RWPE1 (cell line): ENCODE measurements at regions not wholly inside any gene's neighbourhood (a gene's known extent, or its start where the extent isn't known, plus 50 kb on each side); places are given as distances from the start of the nearest gene placed in this dataset.
"Not testable (repeated sequence)": the region's sequence is repeated elsewhere in the genome, so short reads cannot be mapped to it uniquely, and the experiment has no call there.

Experiments used
- CTCF ChIA-PET: fragments of 350-600 bp; sonication (Branson Sonifier 250); formaldehyde crosslinking; extraction: SDS; loops from one replicate; lab custom pipeline; 2021; lab: Yijun Ruan, JAX
- POLR2A ChIA-PET: fragments of 400-600 bp; formaldehyde crosslinking; extraction: SDS; loops from one replicate; lab custom pipeline; 2020; ENCODE audit warnings: antibody characterized with exemption; ENCODE audit not compliant: low non-redundant PET; lab: Yijun Ruan, JAX
- DNase-seq: peaks from one replicate; pipeline ENCODE4 v3.0.0; 2012; ENCODE audit warnings: low spot score
- H3K27ac ChIP-seq: fragments of 450-650 bp; 2 replicates; pipeline ENCODE4 v1.5.1; 2017
- CTCF ChIP-seq: fragments of 450-650 bp; conservative IDR thresholded peaks from 2 replicates; pipeline ENCODE4 v1.5.1; 2017; ENCODE audit warnings: low read depth, mild to moderate bottlenecking

GRCh38 chr16:52298769-52299168, 248.2 kb downstream of the TOX3 start:
- ChIA-PET CTCF (no interaction called here), POLR2A (no interaction called here)
- no peak for DNase-seq
- TF ChIP-seq CTCF = no peak
- H3K27ac ChIP-seq = no peak overlapping the region

GRCh38 chr16:52296706-52297315, 250.1 kb downstream of the TOX3 start:
- H3K27ac ChIP-seq, DNase-seq, POLR2A ChIA-PET, CTCF ChIA-PET: not testable (repeated sequence)

GRCh38 chr16:52296076-52296475, 250.9 kb downstream of the TOX3 start:
- no peak for TF ChIP-seq CTCF
- ChIA-PET CTCF (interaction anchor here (0.6 kb wide), 1 partner anchor 37 kb away, joined by 4 read pairs; no protein-coding TSS in a partner anchor), POLR2A (no interaction called here)
- H3K27ac ChIP-seq = no peak overlapping the region
- no peak for DNase-seq

- DNase-seq = no peak
- H3K27ac ChIP-seq = no peak overlapping the region
- ChIA-PET POLR2A (no interaction called here), CTCF (no interaction called here)
- no peak for TF ChIP-seq CTCF
Observed at GRCh38 chr16:52294660-52295059, 252.3 kb downstream of the TOX3 start.

GRCh38 chr16:52293204-52293603, 253.7 kb downstream of the TOX3 start:
- ChIA-PET POLR2A (no interaction called here), CTCF (no interaction called here)
- DNase-seq = no peak
- no peak for TF ChIP-seq CTCF
- H3K27ac ChIP-seq = no peak overlapping the region

GRCh38 chr16:52283584-52284375, 263.2 kb downstream of the TOX3 start:
- no peak for DNase-seq
- ChIA-PET CTCF (no interaction called here), POLR2A (no interaction called here)

More at GRCh38 chr16:52283584-52284375, 263.2 kb downstream of the TOX3 start:
- no peak for TF ChIP-seq CTCF
- H3K27ac ChIP-seq = no peak overlapping the region
